ENCODE measurements at regions not wholly inside any gene's neighbourhood (a gene's known extent, or its start where the extent isn't known, plus 50 kb on each side); places are given as distances from the start of the nearest gene placed in this dataset.

- peaks cover 0 to 19% (median 9%) of the 10 kb centered on the region in 10 experiments; a peak in 11 of 20 replicates for H3K4me1 ChIP-seq
These were observed 65.6 kb upstream of the RUFY1 start for GRCh38 chr5:179484761-179485160.

GRCh38 chr5:179484201-179484600, 66.2 kb upstream of the RUFY1 start:
- Histone ChIP-seq H3K4me1 (peaks cover 0 to 14% (median 8%) of the 10 kb centered on the region in 10 experiments; a peak in 11 of 20 replicates), H3K27ac (no peak overlapping the region), H3K4me2 (no peak overlapping the region), H3K9me3 (replicated peaks in 1 of 11) (peaks cover 11 to 34% (median 19%) of the 10 kb centered on the region in 11 experiments; a peak in 21 of 22 replicates), H4K20me1 (no peaks in the 10 kb centered on the region), H3K27me3 (no peaks in the 10 kb centered on the region), H3K36me3 (no peaks in the 10 kb centered on the region), H3K9ac (no peak overlapping the region), H3K4me3 (no peak overlapping the region)
- TF ChIP-seq Cebpa-rat (IDR thresholded peaks at IDR 0.05) = no peak

More at GRCh38 chr5:179484761-179485160, 65.6 kb upstream of the RUFY1 start:
- H4K20me1 ChIP-seq = no peaks in the 10 kb centered on the region
- peaks cover 11 to 28% (median 16%) of the 10 kb centered on the region in 11 experiments; a peak in 21 of 22 replicates for H3K9me3 ChIP-seq (replicated peaks in 1 of 11)
- TF ChIP-seq Cebpa-rat (IDR thresholded peaks at IDR 0.05) = no peak
- H3K4me2 ChIP-seq = no peak overlapping the region
- H3K4me3 ChIP-seq = no peak overlapping the region
- no peak overlapping the region for H3K9ac ChIP-seq
- no peaks in the 10 kb centered on the region for H3K36me3 ChIP-seq
- H3K27ac ChIP-seq = no peak overlapping the region
- no peaks in the 10 kb centered on the region for H3K27me3 ChIP-seq

DNA sequence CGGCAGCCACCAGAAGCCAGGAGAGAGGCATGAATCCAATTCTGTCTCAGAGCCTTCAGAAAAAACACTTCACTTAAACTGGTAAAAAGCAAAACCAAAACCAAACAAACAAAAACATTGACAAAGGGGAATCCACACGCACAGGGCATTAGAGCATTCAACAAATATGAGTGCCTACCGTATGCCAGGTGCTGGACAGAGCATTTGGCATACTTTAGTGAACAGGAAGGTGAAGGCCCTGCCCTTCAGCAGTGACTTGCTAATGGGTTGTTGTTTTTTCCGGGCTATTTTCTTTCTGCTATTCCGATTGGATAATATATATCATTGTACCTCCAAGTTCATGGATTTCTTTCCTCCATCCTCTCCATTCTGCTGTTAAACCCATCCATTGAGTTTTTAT, 71.7 kb upstream of the RUFY1 start:
- Histone ChIP-seq H3K4me3 (no peak overlapping the region), H3K9ac (no peak overlapping the region), H4K20me1 (no peaks in the 10 kb centered on the region), H3K27me3 (no peaks in the 10 kb centered on the region), H3K27ac (no peak overlapping the region), H3K4me2 (no peak overlapping the region), H3K36me3 (no peaks in the 10 kb centered on the region), H3K9me3 (replicated peaks in 1 of 11) (peaks cover 11 to 35% (median 19%) of the 10 kb centered on the region in 11 experiments; a peak in 21 of 22 replicates), H3K4me1 (peaks cover 0 to 19% (median 5%) of the 10 kb centered on the region in 10 experiments; a peak in 9 of 20 replicates)
- TF ChIP-seq Cebpa-rat (IDR thresholded peaks at IDR 0.05) = no peak

- no peaks in the 10 kb centered on the region for H3K27me3 ChIP-seq
- peaks cover 0 to 19% (median 5%) of the 10 kb centered on the region in 10 experiments; a peak in 9 of 20 replicates for H3K4me1 ChIP-seq
- no peaks in the 10 kb centered on the region for H4K20me1 ChIP-seq
- peak overlapping the region in 5 of 11 experiments; percentile 51 to 87 (median 65); a peak in 9 of 22 replicates for H3K4me2 ChIP-seq
- H3K36me3 ChIP-seq = no peaks in the 10 kb centered on the region
- H3K9me3 ChIP-seq (replicated peaks in 1 of 11) = peaks cover 1 to 13% (median 7%) of the 10 kb centered on the region in 11 experiments; a peak in 19 of 22 replicates
- H3K9ac ChIP-seq = peak overlapping the region in 2 of 11 experiments; percentile 8 to 26; a peak in 2 of 22 replicates
- peak overlapping the region in 2 of 11 experiments; percentile 34 to 40; a peak in 2 of 22 replicates for H3K27ac ChIP-seq
- no peak for TF ChIP-seq Cebpa-rat (IDR thresholded peaks at IDR 0.05)
- H3K4me3 ChIP-seq = no peak overlapping the region
These were observed 75.1 kb upstream of the RUFY1 start for GRCh38 chr5:179475208-179475751.

- no peaks in the 10 kb centered on the region for H3K36me3 ChIP-seq
- H3K27ac ChIP-seq = no peak overlapping the region
- no peak overlapping the region for H3K4me3 ChIP-seq
- H3K4me1 ChIP-seq = peaks cover 0 to 19% (median 5%) of the 10 kb centered on the region in 10 experiments; a peak in 9 of 20 replicates
- no peaks in the 10 kb centered on the region for H3K27me3 ChIP-seq
- H3K9ac ChIP-seq = no peak overlapping the region
- no peaks in the 10 kb centered on the region for H4K20me1 ChIP-seq
- H3K4me2 ChIP-seq = no peak overlapping the region
- H3K9me3 ChIP-seq (replicated peaks in 1 of 11) = peaks cover 0 to 6% (median 0%) of the 10 kb centered on the region in 11 experiments; a peak in 6 of 22 replicates
- no peak for TF ChIP-seq Cebpa-rat (IDR thresholded peaks at IDR 0.05)
These were observed 77.7 kb upstream of the RUFY1 start for GRCh38 chr5:179472641-179473040.

GRCh38 chr5:179472174-179472573, 78.2 kb upstream of the RUFY1 start:
- Histone ChIP-seq H3K4me2 (no peak overlapping the region), H4K20me1 (no peaks in the 10 kb centered on the region), H3K4me3 (no peak overlapping the region), H3K9me3 (replicated peaks in 1 of 11) (peaks cover 0 to 10% (median 0%) of the 10 kb centered on the region in 11 experiments; a peak in 6 of 22 replicates), H3K27ac (no peak overlapping the region), H3K9ac (no peak overlapping the region), H3K36me3 (no peaks in the 10 kb centered on the region), H3K4me1 (peaks cover 0 to 19% (median 5%) of the 10 kb centered on the region in 10 experiments; a peak in 9 of 20 replicates), H3K27me3 (no peaks in the 10 kb centered on the region)
- TF ChIP-seq Cebpa-rat (IDR thresholded peaks at IDR 0.05) = no peak

DNA sequence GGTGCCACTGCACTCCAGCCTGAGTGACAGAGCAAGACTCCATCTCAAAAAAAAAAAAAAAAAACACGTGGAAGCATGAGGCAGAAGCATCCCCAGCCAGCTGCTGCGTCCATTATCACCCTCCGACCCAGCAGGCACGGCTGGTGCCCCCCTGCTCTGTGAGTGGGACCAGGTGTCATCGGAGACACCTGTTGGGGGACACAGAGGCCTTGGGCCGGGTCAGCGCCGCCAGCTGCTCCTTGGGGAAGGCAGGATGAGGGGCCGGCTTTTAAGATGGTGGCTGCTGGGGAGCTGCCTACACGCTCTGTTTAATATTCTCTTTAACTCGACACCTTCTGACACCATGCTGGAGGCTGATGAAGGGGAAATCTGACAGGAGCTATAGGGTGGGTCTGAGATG, 80.2 kb upstream of the RUFY1 start:
- Histone ChIP-seq H3K4me1 (peaks cover 0 to 10% (median 2%) of the 10 kb centered on the region in 10 experiments; a peak in 9 of 20 replicates), H3K27ac (no peak overlapping the region), H3K36me3 (no peaks in the 10 kb centered on the region), H4K20me1 (no peaks in the 10 kb centered on the region), H3K4me2 (no peak overlapping the region), H3K27me3 (no peaks in the 10 kb centered on the region), H3K4me3 (no peak overlapping the region), H3K9ac (no peak overlapping the region), H3K9me3 (replicated peaks in 1 of 11) (peaks cover 0 to 19% (median 9%) of the 10 kb centered on the region in 11 experiments; a peak in 11 of 22 replicates)
- no peak for TF ChIP-seq Cebpa-rat (IDR thresholded peaks at IDR 0.05)

DNA sequence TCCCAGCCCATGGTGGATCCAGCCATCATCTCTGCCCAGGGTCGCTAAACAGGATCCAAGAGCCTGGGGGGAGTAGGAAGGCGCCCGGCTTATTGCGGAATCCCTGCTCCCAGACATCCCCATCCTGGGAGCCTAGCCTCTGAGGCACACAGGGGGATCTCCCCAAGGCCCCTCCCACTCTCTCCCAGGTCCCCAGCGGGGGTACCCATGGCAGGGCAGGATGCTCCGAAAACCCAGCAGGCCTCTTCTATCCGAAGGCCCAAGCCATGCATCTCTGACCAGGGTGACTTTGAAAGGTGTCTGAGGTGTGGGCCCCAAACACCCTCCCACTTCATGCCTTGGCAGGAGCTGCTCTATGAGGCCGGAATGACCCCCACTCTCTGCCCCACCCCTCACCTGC, 81.7 kb upstream of the RUFY1 start:
- no peak for TF ChIP-seq Cebpa-rat (IDR thresholded peaks at IDR 0.05)
- no peak overlapping the region for H3K27ac ChIP-seq
- no peak overlapping the region for H3K4me3 ChIP-seq
- no peaks in the 10 kb centered on the region for H3K27me3 ChIP-seq
- no peak overlapping the region for H3K9ac ChIP-seq
- H3K9me3 ChIP-seq (replicated peaks in 1 of 11) = peaks cover 0 to 28% (median 15%) of the 10 kb centered on the region in 11 experiments; a peak in 17 of 22 replicates
- H3K36me3 ChIP-seq = no peaks in the 10 kb centered on the region
- no peaks in the 10 kb centered on the region for H4K20me1 ChIP-seq
- no peaks in the 10 kb centered on the region for H3K4me1 ChIP-seq
- no peak overlapping the region for H3K4me2 ChIP-seq

DNA sequence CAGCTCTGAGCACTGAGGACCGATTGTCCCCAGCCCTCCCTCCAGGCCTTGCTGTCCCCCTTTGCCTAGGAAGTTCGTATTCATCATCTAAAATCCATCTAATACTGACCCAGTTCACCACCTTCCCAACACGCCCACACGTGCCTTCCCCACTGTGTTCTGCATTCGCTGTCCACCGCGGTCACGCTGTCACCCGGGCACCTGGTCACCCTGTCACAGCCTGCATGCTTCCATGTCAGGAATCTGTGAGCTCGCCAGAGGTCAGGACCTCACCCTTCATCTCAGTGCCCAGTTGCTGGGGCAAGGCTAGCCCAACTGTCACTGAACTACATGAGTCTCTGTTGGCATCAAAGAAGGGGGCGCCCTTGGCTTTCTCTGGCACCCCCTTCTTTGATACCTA, 82.9 kb upstream of the RUFY1 start:
- H3K27me3 ChIP-seq = no peaks in the 10 kb centered on the region
- H3K4me1 ChIP-seq = no peaks in the 10 kb centered on the region
- no peaks in the 10 kb centered on the region for H3K36me3 ChIP-seq
- no peak overlapping the region for H3K27ac ChIP-seq
- no peak overlapping the region for H3K9ac ChIP-seq
- H3K4me2 ChIP-seq = no peak overlapping the region
- no peaks in the 10 kb centered on the region for H4K20me1 ChIP-seq
- H3K4me3 ChIP-seq = no peak overlapping the region
- no peak for TF ChIP-seq Cebpa-rat (IDR thresholded peaks at IDR 0.05)
- H3K9me3 ChIP-seq (replicated peaks in 1 of 11) = peaks cover 0 to 28% (median 15%) of the 10 kb centered on the region in 11 experiments; a peak in 17 of 22 replicates

GRCh38 chr5:179464631-179465030, 85.7 kb upstream of the RUFY1 start:
- H3K27me3 ChIP-seq = no peaks in the 10 kb centered on the region
- peaks cover 0 to 29% (median 15%) of the 10 kb centered on the region in 11 experiments; a peak in 17 of 22 replicates for H3K9me3 ChIP-seq (replicated peaks in 1 of 11)
- no peak for TF ChIP-seq Cebpa-rat (IDR thresholded peaks at IDR 0.05)
- no peaks in the 10 kb centered on the region for H3K4me1 ChIP-seq
- H3K4me3 ChIP-seq = no peak overlapping the region
- no peak overlapping the region for H3K4me2 ChIP-seq
- H3K27ac ChIP-seq = no peak overlapping the region
- no peak overlapping the region for H3K9ac ChIP-seq
- no peaks in the 10 kb centered on the region for H3K36me3 ChIP-seq
- no peaks in the 10 kb centered on the region for H4K20me1 ChIP-seq
